ENCODE measurements at regions not wholly inside any gene's neighbourhood (a gene's known extent, or its start where the extent isn't known, plus 50 kb on each side); places are given as distances from the start of the nearest gene placed in this dataset.

GRCh38 chr16:86909359-86910160 is 331.2 kb downstream of the FOXL1 start:
- no peak for TF ChIP-seq POLR2A (IDR thresholded peaks at IDR 0.05; ENCODE audit: low read length)
- no peak for TF ChIP-seq GATA1 (IDR thresholded peaks at IDR 0.05; ENCODE audit: low read depth, low read length)
- no peak for DNase-seq

GRCh38 chr16:86910161-86910769 is 331.9 kb downstream of the FOXL1 start:
- no peak for DNase-seq

GRCh38 chr16:86911437-86911958 is 333.1 kb downstream of the FOXL1 start:
- DNase-seq, result no peak
- TF ChIP-seq GATA1 (IDR thresholded peaks at IDR 0.05; ENCODE audit: low read depth, low read length), result no peak

More at GRCh38 chr16:86910161-86910769, 331.9 kb downstream of the FOXL1 start:
- TF ChIP-seq POLR2A (IDR thresholded peaks at IDR 0.05; ENCODE audit: low read length) (no peak), GATA1 (IDR thresholded peaks at IDR 0.05; ENCODE audit: low read depth, low read length) (no peak)

GRCh38 chr16:86913886-86914285 is 335.5 kb downstream of the FOXL1 start:
- TF ChIP-seq POLR2A (IDR thresholded peaks at IDR 0.05; ENCODE audit: low read length) (no peak), GATA1 (IDR thresholded peaks at IDR 0.05; ENCODE audit: low read depth, low read length) (no peak)
- DNase-seq, result no peak

GRCh38 chr16:86914876-86915717 is 336.7 kb downstream of the FOXL1 start:
- DNase-seq, result no peak
- TF ChIP-seq POLR2A (IDR thresholded peaks at IDR 0.05; ENCODE audit: low read length) (no peak), GATA1 (IDR thresholded peaks at IDR 0.05; ENCODE audit: low read depth, low read length) (no peak)

- no peak for DNase-seq
- TF ChIP-seq POLR2A (IDR thresholded peaks at IDR 0.05; ENCODE audit: low read length) (no peak), GATA1 (IDR thresholded peaks at IDR 0.05; ENCODE audit: low read depth, low read length) (no peak)
These were observed 339.4 kb downstream of the FOXL1 start for GRCh38 chr16:86917471-86918365.

GRCh38 chr16:86918637-86919036 is 340.3 kb downstream of the FOXL1 start:
- no peak for DNase-seq
- TF ChIP-seq GATA1 (IDR thresholded peaks at IDR 0.05; ENCODE audit: low read depth, low read length), result no peak
- TF ChIP-seq POLR2A (IDR thresholded peaks at IDR 0.05; ENCODE audit: low read length), result no peak

GRCh38 chr16:86919078-86919477 is 340.7 kb downstream of the FOXL1 start:
- no peak for DNase-seq
- TF ChIP-seq GATA1 (IDR thresholded peaks at IDR 0.05; ENCODE audit: low read depth, low read length) (no peak), POLR2A (IDR thresholded peaks at IDR 0.05; ENCODE audit: low read length) (no peak)

- TF ChIP-seq POLR2A (IDR thresholded peaks at IDR 0.05; ENCODE audit: low read length) (no peak), GATA1 (IDR thresholded peaks at IDR 0.05; ENCODE audit: low read depth, low read length) (no peak)
- DNase-seq, result no peak
These were observed 341.4 kb downstream of the FOXL1 start for GRCh38 chr16:86919578-86920305.

- TF ChIP-seq GATA1 (IDR thresholded peaks at IDR 0.05; ENCODE audit: low read depth, low read length) (no peak), POLR2A (IDR thresholded peaks at IDR 0.05; ENCODE audit: low read length) (no peak)
- no peak for DNase-seq
These were observed 342.9 kb downstream of the FOXL1 start for GRCh38 chr16:86921289-86921688.

GRCh38 chr16:86922311-86922710 is 344.0 kb downstream of the FOXL1 start:
- TF ChIP-seq GATA1 (IDR thresholded peaks at IDR 0.05; ENCODE audit: low read depth, low read length) (no peak), POLR2A (IDR thresholded peaks at IDR 0.05; ENCODE audit: low read length) (no peak)
- no peak for DNase-seq

GRCh38 chr16:86923656-86924055 is 345.3 kb downstream of the FOXL1 start:
- no peak for DNase-seq
- no peak for TF ChIP-seq GATA1 (IDR thresholded peaks at IDR 0.05; ENCODE audit: low read depth, low read length)
- TF ChIP-seq POLR2A (IDR thresholded peaks at IDR 0.05; ENCODE audit: low read length), result no peak

All from erythroblast (primary cell).